Neural cell (in vitro differentiated cells): ENCODE measurements at regions not wholly inside any gene's neighbourhood (a gene's known extent, or its start where the extent isn't known, plus 50 kb on each side); places are given as distances from the start of the nearest gene placed in this dataset.

Experiments used
- H2AFZ ChIP-seq: fragments of 200-600, 300-800 bp; sonication (generic), shearing (Covaris generic); 2 replicates; pipeline ENCODE4 v1.6.0; 2014; ENCODE audit warnings: low read depth, mild to moderate bottlenecking, antibody characterized with exemption, low read length, moderate library complexity
- H3F3A ChIP-seq: fragments of 200-600 bp; shearing (Covaris generic); 2 replicates; pipeline ENCODE4 v1.6.1; 2016; ENCODE audit warnings: mild to moderate bottlenecking, moderate library complexity, mixed read lengths, antibody characterized with exemption, low read length; ENCODE audit not compliant: insufficient read depth, poor library complexity, severe bottlenecking
- H3K27ac ChIP-seq: fragments of 200-600, 300-800 bp; sonication (generic), shearing (Covaris generic); 2 replicates; pipeline ENCODE4 v1.5.1; 2014; ENCODE audit warnings: mild to moderate bottlenecking, low read length, moderate library complexity
- H3K27me3 ChIP-seq: fragments of 300-800, 200-600 bp; sonication (generic), shearing (Covaris generic); 2 replicates; pipeline ENCODE4 v1.6.0; 2014; ENCODE audit warnings: mild to moderate bottlenecking, low read depth, low read length, moderate library complexity; ENCODE audit not compliant: insufficient read depth
- H3K36me3 ChIP-seq: fragments of 300-800, 200-600 bp; sonication (generic), shearing (Covaris generic); 2 replicates; pipeline ENCODE4 v1.5.1; 2014; ENCODE audit warnings: mild to moderate bottlenecking, antibody characterized with exemption, low read length, moderate library complexity; ENCODE audit not compliant: insufficient read depth
- H3K4me2 ChIP-seq: fragments of 300-800, 200-600 bp; sonication (generic), shearing (Covaris generic); 2 replicates; pipeline ENCODE4 v1.6.0; 2014; ENCODE audit warnings: mild to moderate bottlenecking, low read length
- H3K4me3 ChIP-seq: fragments of 300-800, 200-600 bp; sonication (generic), shearing (Covaris generic); 2 replicates; pipeline ENCODE4 v1.5.1; 2014; ENCODE audit warnings: mild to moderate bottlenecking, low read length, moderate library complexity
- H3K79me2 ChIP-seq: fragments of 200-600 bp; shearing (Covaris generic); replicated peaks from 2 replicates; pipeline ENCODE4 v1.6.0; 2014; ENCODE audit warnings: mild to moderate bottlenecking, low read length, moderate library complexity; ENCODE audit not compliant: insufficient read depth
- H3K9ac ChIP-seq: fragments of 300-800, 200-600 bp; sonication (generic), shearing (Covaris generic); 2 replicates; pipeline ENCODE4 v1.6.1; 2016; ENCODE audit warnings: mild to moderate bottlenecking, low read length, mixed read lengths
- H3K9me2 ChIP-seq: fragments of 200-600 bp; shearing (Covaris generic); 2 replicates; pipeline ENCODE4 v1.6.1; 2016; ENCODE audit warnings: mild to moderate bottlenecking, low read length, mixed read lengths; ENCODE audit not compliant: insufficient read depth
- H3K9me3 ChIP-seq: fragments of 200-600, 300-800 bp; sonication (generic), shearing (Covaris generic); 2 replicates; pipeline ENCODE4 v1.6.1; 2016; ENCODE audit warnings: mild to moderate bottlenecking, mixed run types, low read length, moderate library complexity, mixed read lengths
- H4K20me1 ChIP-seq: fragments of 200-600 bp; shearing (Covaris generic); 2 replicates; pipeline ENCODE4 v1.6.1; 2016; ENCODE audit warnings: mild to moderate bottlenecking, mixed run types; ENCODE audit not compliant: insufficient read depth
- CTCF ChIP-seq: fragments of 450-650 bp; IDR thresholded peaks from 2 replicates; pipeline ENCODE4 v1.5.1; 2014; ENCODE audit warnings: antibody characterized with exemption, mild to moderate bottlenecking, moderate library complexity; ENCODE audit not compliant: poor library complexity, severe bottlenecking
- EP300 ChIP-seq: fragments of 450-650 bp; conservative IDR thresholded peaks from 2 replicates; pipeline ENCODE4 v1.6.1; 2014; ENCODE audit warnings: antibody characterized with exemption, mild to moderate bottlenecking, moderate library complexity; ENCODE audit not compliant: poor library complexity, severe bottlenecking
- EZH2 ChIP-seq: fragments of 200-600, 300-800 bp; shearing (Covaris generic), sonication (generic); IDR thresholded peaks from 2 replicates; pipeline ENCODE4 v1.6.1; 2014; ENCODE audit warnings: antibody characterized with exemption, low read length, borderline replicate concordance, mild to moderate bottlenecking; ENCODE audit not compliant: insufficient read depth, poor library complexity, severe bottlenecking
- MXI1 ChIP-seq: fragments of 450-650 bp; conservative IDR thresholded peaks from 2 replicates; pipeline ENCODE4 v1.6.1; 2014; ENCODE audit warnings: antibody characterized with exemption, mild to moderate bottlenecking; ENCODE audit not compliant: poor library complexity, severe bottlenecking
- POLR2AphosphoS5 ChIP-seq: IDR thresholded peaks from 2 replicates; pipeline ENCODE4 v1.6.1; 2012
- RAD21 ChIP-seq: fragments of 450-650 bp; conservative IDR thresholded peaks from 2 replicates; pipeline ENCODE4 v1.6.1; 2014; ENCODE audit warnings: antibody characterized with exemption, mild to moderate bottlenecking, moderate library complexity
- REST ChIP-seq: IDR thresholded peaks from 2 replicates; pipeline ENCODE4 v1.6.1; 2012; ENCODE audit warnings: borderline replicate concordance
- SMC3 ChIP-seq: fragments of 450-650 bp; conservative IDR thresholded peaks from 2 replicates; pipeline ENCODE4 v1.6.1; 2014; ENCODE audit warnings: antibody characterized with exemption, mild to moderate bottlenecking, moderate library complexity; ENCODE audit not compliant: poor library complexity
- TAF1 ChIP-seq: IDR thresholded peaks from 2 replicates; pipeline ENCODE4 v1.6.1; 2012; ENCODE audit warnings: low read depth

- TF ChIP-seq SMC3 (no peak), CTCF (no peak), MXI1 (no peak), RAD21 (no peak), EP300 (no peak)
- no peaks in the 10 kb centered on the region for H3K9me2 ChIP-seq
Measured at GRCh38 chr10:56585447-56586171, 224.6 kb upstream of the ZWINT start.

GRCh38 chr10:56583316-56583715 lies 222.3 kb upstream of the ZWINT start:
- Histone ChIP-seq H3F3A (no peaks in the 10 kb centered on the region), H3K9me2 (no peaks in the 10 kb centered on the region), H3K4me2 (no peak overlapping the region), H3K4me3 (no peak overlapping the region), H3K79me2 (no peaks in the 10 kb centered on the region), H3K9me3 (no peaks in the 10 kb centered on the region), H3K27me3 (no peaks in the 10 kb centered on the region), H2AFZ (no peak overlapping the region), H4K20me1 (no peaks in the 10 kb centered on the region), H3K27ac (no peak overlapping the region), H3K9ac (no peak overlapping the region), H3K36me3 (no peaks in the 10 kb centered on the region)
- TF ChIP-seq REST, result no peak
- TF ChIP-seq EP300, result no peak
- no peak for TF ChIP-seq EZH2
- no peak for TF ChIP-seq POLR2AphosphoS5
- no peak for TF ChIP-seq SMC3
- TF ChIP-seq TAF1, result no peak
- no peak for TF ChIP-seq CTCF
- no peak for TF ChIP-seq RAD21
- no peak for TF ChIP-seq MXI1

More at GRCh38 chr10:56585447-56586171, 224.6 kb upstream of the ZWINT start:
- Histone ChIP-seq H3K27ac (no peak overlapping the region), H2AFZ (no peak overlapping the region), H3K36me3 (no peaks in the 10 kb centered on the region), H3F3A (no peaks in the 10 kb centered on the region), H3K9me3 (no peaks in the 10 kb centered on the region), H3K79me2 (no peaks in the 10 kb centered on the region), H3K4me3 (no peak overlapping the region), H3K9ac (no peak overlapping the region), H3K27me3 (no peaks in the 10 kb centered on the region), H3K4me2 (no peak overlapping the region), H4K20me1 (no peaks in the 10 kb centered on the region)
